H9 (cell line): ENCODE measurements at regions not wholly inside any gene's neighbourhood (a gene's known extent, or its start where the extent isn't known, plus 50 kb on each side); places are given as distances from the start of the nearest gene placed in this dataset.

Source experiments
- DNase-seq: peaks from one replicate; pipeline ENCODE4 v3.0.0-alpha.2; 2017
- H2AFZ ChIP-seq: one replicate; pipeline ENCODE4 v1.6.1; 2013; ENCODE audit warnings: mild to moderate bottlenecking, low read length, control low read depth, moderate library complexity
- H2AK5ac ChIP-seq: 2 replicates; pipeline ENCODE4 v1.6.1; 2013; ENCODE audit warnings: low read length, control low read depth, mixed read lengths; ENCODE audit not compliant: insufficient read length
- H2BK120ac ChIP-seq: one replicate; pipeline ENCODE4 v1.6.1; 2013; ENCODE audit warnings: low read depth, mild to moderate bottlenecking, low read length, control low read depth, inconsistent platforms; ENCODE audit not compliant: poor library complexity, severe bottlenecking
- H2BK12ac ChIP-seq: 2 replicates; pipeline ENCODE4 v1.6.1; 2013; ENCODE audit warnings: low read length, control low read depth, mixed read lengths, low read depth; ENCODE audit not compliant: insufficient read length
- H2BK15ac ChIP-seq: 2 replicates; pipeline ENCODE4 v1.6.1; 2013; ENCODE audit warnings: low read depth, low read length, control low read depth
- H2BK20ac ChIP-seq: one replicate; pipeline ENCODE4 v1.6.1; 2013; ENCODE audit warnings: low read depth, mild to moderate bottlenecking, low read length, control low read depth, inconsistent platforms; ENCODE audit not compliant: poor library complexity, severe bottlenecking
- H2BK5ac ChIP-seq: 2 replicates; pipeline ENCODE4 v1.6.1; 2013; ENCODE audit warnings: low read length, control low read depth, mixed read lengths; ENCODE audit not compliant: insufficient read length
- H3K14ac ChIP-seq: 2 replicates; pipeline ENCODE4 v1.6.1; 2013; ENCODE audit warnings: low read length, control low read depth; ENCODE audit not compliant: insufficient read depth
- H3K18ac ChIP-seq: 2 replicates; pipeline ENCODE4 v1.6.1; 2013; ENCODE audit warnings: low read depth, mild to moderate bottlenecking, mixed read lengths, low read length, control low read depth; ENCODE audit not compliant: insufficient read length
- H3K23ac ChIP-seq: 2 replicates; pipeline ENCODE4 v1.6.1; 2013; ENCODE audit warnings: low read length, control low read depth, mixed read lengths, low read depth; ENCODE audit not compliant: insufficient read length
- H3K23me2 ChIP-seq: 2 replicates; pipeline ENCODE4 v1.6.1; 2013; ENCODE audit warnings: low read depth, mild to moderate bottlenecking, mixed read lengths, low read length, control low read depth; ENCODE audit not compliant: insufficient read length, poor library complexity, severe bottlenecking
- H3K27ac ChIP-seq: 2 replicates; pipeline ENCODE4 v1.5.1; 2013; ENCODE audit warnings: low read length, control low read depth, mixed read lengths, low read depth; ENCODE audit not compliant: insufficient read length
- H3K27me3 ChIP-seq: 2 replicates; pipeline ENCODE4 v1.6.1; 2013; ENCODE audit warnings: low read length, control low read depth, inconsistent platforms; ENCODE audit not compliant: insufficient read depth
- H3K4ac ChIP-seq: 2 replicates; pipeline ENCODE4 v1.6.1; 2013; ENCODE audit warnings: low read depth, mild to moderate bottlenecking, control low read depth, inconsistent platforms, low read length, moderate library complexity
- H3K4me1 ChIP-seq: 2 replicates; pipeline ENCODE4 v1.6.1; 2013; ENCODE audit warnings: low read length, control low read depth, inconsistent platforms; ENCODE audit not compliant: insufficient read depth
- H3K4me2 ChIP-seq: 2 replicates; pipeline ENCODE4 v1.6.1; 2013; ENCODE audit warnings: low read length, control low read depth, mixed read lengths; ENCODE audit not compliant: insufficient read length, insufficient read depth
- H3K56ac ChIP-seq: 2 replicates; pipeline ENCODE4 v1.6.1; 2013; ENCODE audit warnings: low read depth, mild to moderate bottlenecking, mixed read lengths, low read length, control low read depth; ENCODE audit not compliant: insufficient read length
- H3K79me1 ChIP-seq: 2 replicates; pipeline ENCODE4 v1.6.1; 2013; ENCODE audit warnings: low read depth, mild to moderate bottlenecking, moderate library complexity, low read length, control low read depth, inconsistent platforms; ENCODE audit not compliant: insufficient read depth, poor library complexity, severe bottlenecking
- H3K79me2 ChIP-seq: 2 replicates; pipeline ENCODE4 v1.6.1; 2013; ENCODE audit warnings: low read length, control low read depth, inconsistent platforms; ENCODE audit not compliant: insufficient read depth
- H3K9ac ChIP-seq: 2 replicates; pipeline ENCODE4 v1.6.1; 2013; ENCODE audit warnings: low read length, control low read depth, mixed read lengths; ENCODE audit not compliant: insufficient read length; ENCODE audit errors: extremely low read depth
- H3K9me3 ChIP-seq: one replicate; pipeline ENCODE4 v1.6.1; 2013; ENCODE audit warnings: low read depth, low read length, inconsistent platforms; ENCODE audit not compliant: control insufficient read depth
- H3T11ph ChIP-seq: one replicate; pipeline ENCODE4 v1.6.1; 2013; ENCODE audit warnings: mild to moderate bottlenecking, low read length, control low read depth, inconsistent platforms
- H4K20me1 ChIP-seq: one replicate; pipeline ENCODE4 v1.6.1; 2013; ENCODE audit not compliant: control insufficient read depth, insufficient read length, insufficient read depth
- H4K5ac ChIP-seq: 2 replicates; pipeline ENCODE4 v1.6.1; 2013; ENCODE audit warnings: low read depth, mild to moderate bottlenecking, mixed read lengths, low read length, control low read depth; ENCODE audit not compliant: insufficient read length
- H4K8ac ChIP-seq: replicated peaks from 2 replicates; pipeline ENCODE4 v1.6.1; 2013; ENCODE audit warnings: low read length, control low read depth, mixed read lengths, low read depth; ENCODE audit not compliant: insufficient read length
- H4K91ac ChIP-seq: 2 replicates; pipeline ENCODE4 v1.6.1; 2013; ENCODE audit warnings: low read depth, mild to moderate bottlenecking, moderate library complexity, mixed read lengths, low read length, control low read depth; ENCODE audit not compliant: insufficient read length
- H3K27ac Mint-ChIP-seq, 3 experiments: 2 replicates in 2 of 3; 3 replicates in 1 of 3; pipeline ENCODE4 v1.8.0; 2020 to 2021; ENCODE audit warnings: mixed read lengths in 3 of 3, mild to moderate bottlenecking in 1 of 3, moderate library complexity in 1 of 3
- H3K27me3 Mint-ChIP-seq: 2 replicates; pipeline ENCODE4 v1.8.0; 2021; ENCODE audit warnings: low read depth, mild to moderate bottlenecking, moderate library complexity, mixed read lengths
- H3K36me3 Mint-ChIP-seq, 3 experiments: 2 replicates in 2 of 3; 3 replicates in 1 of 3; pipeline ENCODE4 v1.8.0; 2020 to 2021; ENCODE audit warnings: low read depth in 3 of 3, mixed read lengths in 3 of 3; ENCODE audit not compliant: insufficient read depth in 1 of 3
- H3K4me1 Mint-ChIP-seq, 2 experiments: 2 replicates each; pipeline ENCODE4 v1.8.0; 2020; ENCODE audit warnings: mixed read lengths in 2 of 2
- H3K4me3 Mint-ChIP-seq, 2 experiments: 2 replicates in 1 of 2; 3 replicates in 1 of 2; pipeline ENCODE4 v1.8.0; 2020 to 2021; ENCODE audit warnings: mild to moderate bottlenecking in 2 of 2, mixed read lengths in 2 of 2, moderate library complexity in 1 of 2
- H3K9me3 Mint-ChIP-seq, 2 experiments: 2 replicates in 1 of 2; 3 replicates in 1 of 2; pipeline ENCODE4 v1.8.0; 2020; ENCODE audit warnings: mild to moderate bottlenecking in 2 of 2, mixed read lengths in 2 of 2, moderate library complexity in 1 of 2
- WGBS: extraction: QIAGEN DNeasy Blood & Tissue Kit; methylation state at CpG from one replicate; pipeline ENCODE4 v1.1.7; 2013; ENCODE audit warnings: missing lambda C conversion rate, low lambda C conversion rate, mixed read lengths; ENCODE audit not compliant: insufficient read length; ENCODE audit errors: extremely low coverage; 5-methylcytosine and 5-hydroxymethylcytosine counted together
- TF ChIP-seq, protein P1 (sequence below): fragments of 200-600 bp; sonication (generic); conservative IDR thresholded peaks from 3 replicates; pipeline ENCODE4 v1.8.0; 2021; ENCODE audit warnings: antibody characterized with exemption, mild to moderate bottlenecking

DNA sequence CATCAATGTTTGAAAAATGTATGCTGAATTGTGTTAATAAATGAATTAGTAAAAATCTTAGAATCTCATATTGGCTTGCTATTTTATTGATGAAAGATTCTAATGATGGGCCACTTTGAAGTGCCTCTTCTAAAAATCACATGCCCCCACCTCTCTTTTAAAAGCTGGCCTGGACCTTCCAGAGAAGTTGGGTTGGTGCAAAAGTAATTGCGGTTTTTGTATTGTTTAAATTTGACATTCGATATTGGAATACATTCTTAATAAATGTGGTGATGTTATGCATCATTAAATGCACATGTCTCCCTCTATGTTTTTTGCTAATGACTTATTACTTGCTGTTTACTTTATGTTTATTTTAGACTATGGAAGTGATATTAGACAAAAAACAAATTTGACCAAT, 314.6 kb upstream of the C16orf82 start:
- Histone ChIP-seq H3T11ph (no peak overlapping the region), H3K23ac (no peak overlapping the region), H2AK5ac (no peak overlapping the region), H4K20me1 (no peaks in the 10 kb centered on the region), H3K4me1 (no peaks in the 10 kb centered on the region), H3K4me2 (no peak overlapping the region), H3K79me2 (0 out of 2 replicates have a peak, but pooled peaks cover 2% of the 10 kb centered on the region), H3K14ac (no peak overlapping the region), H3K4ac (no peak overlapping the region), H2BK5ac (no peak overlapping the region), H3K27me3 (peaks cover 44% of the 10 kb centered on the region), H2BK120ac (no peak overlapping the region), H3K79me1 (no peaks in the 10 kb centered on the region), H2BK20ac (no peak overlapping the region), H2AFZ (no peak overlapping the region), H3K23me2 (no peaks in the 10 kb centered on the region), H3K9me3 (no peaks in the 10 kb centered on the region), H4K91ac (no peak overlapping the region), H4K5ac (no peak overlapping the region), H2BK15ac (no peak overlapping the region), H4K8ac (no peak overlapping the region), H3K56ac (no peak overlapping the region), H2BK12ac (no peak overlapping the region), H3K27ac (no peak overlapping the region), H3K9ac (no peak overlapping the region), H3K18ac (no peak overlapping the region)
- no CpG with 5 or more reads among the region's 2 CpGs for WGBS
- no peak overlapping the region for H3K27ac Mint-ChIP-seq
- peaks cover 4 to 11% of the 10 kb centered on the region in 2 experiments for H3K9me3 Mint-ChIP-seq
- no peak overlapping the region for H3K4me3 Mint-ChIP-seq
- H3K27me3 Mint-ChIP-seq, result peaks cover 98% of the 10 kb centered on the region
- peaks cover 2 to 10% of the 10 kb centered on the region in 2 experiments for H3K4me1 Mint-ChIP-seq
- TF ChIP-seq, protein P1, sequence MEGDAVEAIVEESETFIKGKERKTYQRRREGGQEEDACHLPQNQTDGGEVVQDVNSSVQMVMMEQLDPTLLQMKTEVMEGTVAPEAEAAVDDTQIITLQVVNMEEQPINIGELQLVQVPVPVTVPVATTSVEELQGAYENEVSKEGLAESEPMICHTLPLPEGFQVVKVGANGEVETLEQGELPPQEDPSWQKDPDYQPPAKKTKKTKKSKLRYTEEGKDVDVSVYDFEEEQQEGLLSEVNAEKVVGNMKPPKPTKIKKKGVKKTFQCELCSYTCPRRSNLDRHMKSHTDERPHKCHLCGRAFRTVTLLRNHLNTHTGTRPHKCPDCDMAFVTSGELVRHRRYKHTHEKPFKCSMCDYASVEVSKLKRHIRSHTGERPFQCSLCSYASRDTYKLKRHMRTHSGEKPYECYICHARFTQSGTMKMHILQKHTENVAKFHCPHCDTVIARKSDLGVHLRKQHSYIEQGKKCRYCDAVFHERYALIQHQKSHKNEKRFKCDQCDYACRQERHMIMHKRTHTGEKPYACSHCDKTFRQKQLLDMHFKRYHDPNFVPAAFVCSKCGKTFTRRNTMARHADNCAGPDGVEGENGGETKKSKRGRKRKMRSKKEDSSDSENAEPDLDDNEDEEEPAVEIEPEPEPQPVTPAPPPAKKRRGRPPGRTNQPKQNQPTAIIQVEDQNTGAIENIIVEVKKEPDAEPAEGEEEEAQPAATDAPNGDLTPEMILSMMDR, result no peak
- no peak for DNase-seq
- no peaks in the 10 kb centered on the region; a peak in 1 of 7 replicates for H3K36me3 Mint-ChIP-seq
